Chondrocyte (in vitro differentiated cells): ENCODE measurements at regions not wholly inside any gene's neighbourhood (a gene's known extent, or its start where the extent isn't known, plus 50 kb on each side); places are given as distances from the start of the nearest gene placed in this dataset.

Experiments
- DNase-seq: peaks from one replicate; pipeline ENCODE4 v3.0.0; 2021; ENCODE audit warnings: mixed read lengths, low spot score
- H3K27ac Mint-ChIP-seq: one replicate; pipeline ENCODE4 v1.8.0; 2021; ENCODE audit warnings: mild to moderate bottlenecking, moderate library complexity, mixed read lengths; ENCODE audit not compliant: unreplicated experiment
- H3K27me3 Mint-ChIP-seq: 2 replicates; pipeline ENCODE4 v1.8.0; 2021; ENCODE audit warnings: low read depth, mixed read lengths
- H3K36me3 Mint-ChIP-seq: 2 replicates; pipeline ENCODE4 v1.8.0; 2021; ENCODE audit warnings: low read depth, mixed read lengths
- H3K4me1 Mint-ChIP-seq: 2 replicates; pipeline ENCODE4 v1.8.0; 2021; ENCODE audit warnings: low read depth, mild to moderate bottlenecking, mixed read lengths
- H3K4me3 Mint-ChIP-seq: one replicate; pipeline ENCODE4 v1.8.0; 2021; ENCODE audit warnings: mild to moderate bottlenecking, moderate library complexity, mixed read lengths; ENCODE audit not compliant: unreplicated experiment
- H3K9me3 Mint-ChIP-seq: 2 replicates; pipeline ENCODE4 v1.8.0; 2021; ENCODE audit warnings: low read depth, mixed read lengths
- TF ChIP-seq, protein P1 (sequence below): fragments of 200-600 bp; sonication (generic); IDR thresholded peaks from 2 replicates; pipeline ENCODE4 v1.5.0; 2021; ENCODE audit warnings: antibody characterized with exemption, mild to moderate bottlenecking, moderate library complexity

DNA sequence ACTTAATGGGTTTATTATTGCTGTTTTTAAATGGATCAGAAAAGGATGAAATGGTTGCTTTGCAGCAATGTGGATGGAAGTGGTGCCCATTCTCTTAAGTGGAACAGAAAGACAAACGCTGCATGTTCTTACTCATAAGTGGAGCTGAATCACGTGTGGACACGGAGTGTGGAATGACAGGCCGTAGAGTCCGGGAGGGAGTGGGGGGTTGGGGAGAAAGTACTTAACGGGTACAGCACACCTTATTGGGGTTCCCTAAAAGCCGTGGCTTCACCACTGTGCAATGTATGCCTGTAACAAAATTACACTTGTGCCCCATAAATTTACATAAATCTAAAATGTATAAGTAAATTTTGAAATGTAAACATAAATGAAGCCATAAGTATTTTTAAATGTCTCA, 64.0 kb upstream of the CTDP1 start:
- TF ChIP-seq, protein P1, sequence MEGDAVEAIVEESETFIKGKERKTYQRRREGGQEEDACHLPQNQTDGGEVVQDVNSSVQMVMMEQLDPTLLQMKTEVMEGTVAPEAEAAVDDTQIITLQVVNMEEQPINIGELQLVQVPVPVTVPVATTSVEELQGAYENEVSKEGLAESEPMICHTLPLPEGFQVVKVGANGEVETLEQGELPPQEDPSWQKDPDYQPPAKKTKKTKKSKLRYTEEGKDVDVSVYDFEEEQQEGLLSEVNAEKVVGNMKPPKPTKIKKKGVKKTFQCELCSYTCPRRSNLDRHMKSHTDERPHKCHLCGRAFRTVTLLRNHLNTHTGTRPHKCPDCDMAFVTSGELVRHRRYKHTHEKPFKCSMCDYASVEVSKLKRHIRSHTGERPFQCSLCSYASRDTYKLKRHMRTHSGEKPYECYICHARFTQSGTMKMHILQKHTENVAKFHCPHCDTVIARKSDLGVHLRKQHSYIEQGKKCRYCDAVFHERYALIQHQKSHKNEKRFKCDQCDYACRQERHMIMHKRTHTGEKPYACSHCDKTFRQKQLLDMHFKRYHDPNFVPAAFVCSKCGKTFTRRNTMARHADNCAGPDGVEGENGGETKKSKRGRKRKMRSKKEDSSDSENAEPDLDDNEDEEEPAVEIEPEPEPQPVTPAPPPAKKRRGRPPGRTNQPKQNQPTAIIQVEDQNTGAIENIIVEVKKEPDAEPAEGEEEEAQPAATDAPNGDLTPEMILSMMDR = no peak
- Mint-ChIP-seq H3K9me3 (no peaks in the 10 kb centered on the region), H3K27ac (no peak overlapping the region), H3K36me3 (no peaks in the 10 kb centered on the region), H3K4me3 (no peak overlapping the region), H3K27me3 (peaks cover 2% of the 10 kb centered on the region), H3K4me1 (peaks cover 7% of the 10 kb centered on the region)
- no peak for DNase-seq

DNA sequence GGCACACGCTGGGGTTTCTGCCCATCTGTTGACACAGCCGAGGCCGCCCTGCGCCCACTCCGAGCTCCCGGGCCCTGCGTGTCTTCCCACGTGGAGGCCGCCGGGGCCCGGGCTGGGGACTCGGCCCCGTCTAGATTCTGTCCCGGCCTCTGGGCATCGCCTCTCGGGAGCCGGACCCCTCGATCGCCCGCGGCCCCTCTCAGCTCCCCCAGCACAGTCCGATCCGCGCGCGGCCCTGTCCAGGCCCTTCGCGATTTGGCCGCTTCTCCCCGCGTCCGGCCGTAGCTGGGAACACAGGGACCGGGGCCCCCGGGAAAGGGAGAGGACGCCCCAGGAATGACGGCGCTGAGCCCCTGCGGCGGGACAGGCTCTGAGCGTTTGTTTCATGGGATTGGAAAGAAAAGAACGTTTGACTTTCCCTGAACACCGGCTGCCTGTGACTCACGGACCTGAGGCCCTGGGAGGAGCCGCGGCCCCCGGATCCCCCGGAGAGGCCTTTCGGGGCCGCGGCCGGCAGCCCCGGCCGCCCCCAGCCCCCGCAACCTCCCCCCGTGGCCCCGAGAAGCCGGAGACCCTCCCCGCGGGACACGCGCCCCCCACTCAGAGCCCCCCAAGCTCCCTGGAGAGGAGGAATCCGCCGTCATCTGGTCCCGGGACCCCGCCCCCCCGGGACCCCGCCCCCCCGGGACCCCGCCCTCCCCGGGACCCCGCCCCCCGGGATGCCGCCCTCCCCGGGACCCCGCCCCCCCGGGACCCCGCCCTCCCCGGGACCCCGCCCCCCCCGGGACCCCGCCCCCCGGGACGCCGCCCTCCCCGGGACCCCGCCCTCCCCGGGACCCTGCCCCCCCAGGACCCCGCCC, 62.7 kb upstream of the CTDP1 start:
- Mint-ChIP-seq H3K4me1 (no peaks in the 10 kb centered on the region), H3K4me3 (no peak overlapping the region), H3K36me3 (no peaks in the 10 kb centered on the region), H3K9me3 (no peaks in the 10 kb centered on the region), H3K27me3 (peaks cover 2% of the 10 kb centered on the region), H3K27ac (no peak overlapping the region)
- peak; percentile 88 for DNase-seq
- TF ChIP-seq, protein P1 = no peak

- H3K27me3 Mint-ChIP-seq = peaks cover 4% of the 10 kb centered on the region
- H3K27ac Mint-ChIP-seq = no peak overlapping the region
- peak; percentile 94 for DNase-seq
- no peaks in the 10 kb centered on the region for H3K4me1 Mint-ChIP-seq
- H3K9me3 Mint-ChIP-seq = no peaks in the 10 kb centered on the region
- no peaks in the 10 kb centered on the region for H3K36me3 Mint-ChIP-seq
- H3K4me3 Mint-ChIP-seq = no peak overlapping the region
- TF ChIP-seq, protein P1 = no peak
These were observed 61.8 kb upstream of the CTDP1 start for GRCh38 chr18:79617511-79618500.

DNA sequence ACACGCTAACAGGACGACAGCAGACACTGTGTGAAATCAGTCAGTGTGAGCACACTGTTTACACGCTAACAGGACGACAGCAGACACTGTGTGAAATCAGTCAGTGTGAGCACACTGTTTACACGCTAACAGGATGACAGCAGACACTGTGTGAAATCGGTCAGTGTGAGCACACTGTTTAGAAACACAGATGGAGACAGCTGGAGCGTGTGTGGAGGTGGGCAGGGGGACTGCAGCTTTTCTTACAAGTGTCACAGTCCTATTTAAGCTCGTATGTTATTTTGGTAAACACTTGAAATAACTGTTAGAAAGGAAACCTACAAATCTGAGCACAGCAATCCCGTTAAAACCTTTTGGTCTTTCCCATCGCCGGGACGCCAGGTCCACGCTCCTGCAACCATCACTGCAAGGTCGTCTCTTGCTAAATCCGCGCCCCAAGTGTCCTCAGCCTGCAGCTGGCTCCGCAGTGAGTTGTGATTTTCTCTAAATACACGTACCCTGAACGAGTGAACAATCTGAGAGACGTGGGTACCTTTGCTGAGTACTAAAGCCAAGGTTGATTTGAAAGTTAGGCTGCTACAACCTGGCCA, 58.9 kb upstream of the CTDP1 start:
- TF ChIP-seq, protein P1 = no peak
- Mint-ChIP-seq H3K27me3 (peaks cover 18% of the 10 kb centered on the region), H3K36me3 (peaks cover 3% of the 10 kb centered on the region), H3K9me3 (no peaks in the 10 kb centered on the region), H3K4me1 (peaks cover 4% of the 10 kb centered on the region), H3K27ac (no peak overlapping the region), H3K4me3 (no peak overlapping the region)
- peak; percentile 47 for DNase-seq

DNA sequence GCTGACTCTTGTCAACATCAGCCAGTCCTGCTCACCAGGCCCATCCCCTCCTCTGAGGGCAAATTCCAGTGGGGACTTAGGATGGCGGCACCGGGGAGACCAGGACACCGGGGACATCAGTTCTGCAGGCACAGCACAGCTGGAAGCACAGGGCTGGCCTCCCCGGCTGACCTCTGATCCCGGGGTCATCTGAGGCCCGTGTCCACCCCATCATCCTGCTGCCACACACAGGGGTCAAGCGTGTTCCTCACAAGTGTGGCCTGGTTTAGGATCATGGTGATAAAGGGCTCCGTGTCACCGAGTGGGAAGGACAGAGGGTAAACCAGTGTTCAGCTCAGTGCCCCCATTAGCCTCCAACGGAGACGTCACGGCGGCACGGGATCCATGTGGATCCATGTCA, 58.1 kb upstream of the CTDP1 start:
- TF ChIP-seq, protein P1 = no peak
- Mint-ChIP-seq H3K4me1 (peaks cover 4% of the 10 kb centered on the region), H3K36me3 (peaks cover 3% of the 10 kb centered on the region), H3K27me3 (peaks cover 25% of the 10 kb centered on the region), H3K9me3 (no peaks in the 10 kb centered on the region), H3K4me3 (no peak overlapping the region), H3K27ac (no peak overlapping the region)
- peak; percentile 88 for DNase-seq
